DMS79 treated with DMSO at 0.1 percent for 48 hours (cell line): ENCODE measurements at regions not wholly inside any gene's neighbourhood (a gene's known extent, or its start where the extent isn't known, plus 50 kb on each side); places are given as distances from the start of the nearest gene placed in this dataset.
"Not testable (repeated sequence)": the region's sequence is repeated elsewhere in the genome, so short reads cannot be mapped to it uniquely, and the experiment has no call there.

Experiments used
- DNase-seq: peaks from one replicate; lab custom pipeline; 2025; lab: John Stamatoyannopoulos, UW

- DNase-seq: no peak
Measured at GRCh38 chr13:34360702-34361101, 542.8 kb downstream of the RFC3 start.

- DNase-seq: no peak
Measured at GRCh38 chr13:34361560-34361959, 543.6 kb downstream of the RFC3 start.

- no peak for DNase-seq
Measured at GRCh38 chr13:34363266-34363665, 545.3 kb downstream of the RFC3 start.

- no peak for DNase-seq
Measured at GRCh38 chr13:34364633-34365032, 546.7 kb downstream of the RFC3 start.

GRCh38 chr13:34369931-34370330, 552.0 kb downstream of the RFC3 start:
- no peak for DNase-seq

- DNase-seq: no peak
Measured at GRCh38 chr13:34371108-34371507, 553.2 kb downstream of the RFC3 start.

GRCh38 chr13:34371645-34372395, 553.9 kb downstream of the RFC3 start:
- DNase-seq: no peak

GRCh38 chr13:34372581-34372980, 554.6 kb downstream of the RFC3 start:
- no peak for DNase-seq

- DNase-seq: no peak
Measured at GRCh38 chr13:34376483-34376882, 558.5 kb downstream of the RFC3 start.

GRCh38 chr13:34381228-34381627, 560.8 kb upstream of the NBEA start:
- no peak for DNase-seq

- DNase-seq: no peak
Measured at GRCh38 chr13:34383728-34384127, 558.3 kb upstream of the NBEA start.

GRCh38 chr13:34386229-34386628, 555.8 kb upstream of the NBEA start:
- not testable (repeated sequence) for DNase-seq

- DNase-seq: no peak
Measured at GRCh38 chr13:34391076-34391475, 551.0 kb upstream of the NBEA start.

GRCh38 chr13:34401696-34402095, 540.4 kb upstream of the NBEA start:
- no peak for DNase-seq

- DNase-seq: no peak
Measured at GRCh38 chr13:34405410-34406181, 536.5 kb upstream of the NBEA start.

GRCh38 chr13:34408640-34409039, 533.4 kb upstream of the NBEA start:
- no peak for DNase-seq

GRCh38 chr13:34409496-34410182, 532.4 kb upstream of the NBEA start:
- no peak for DNase-seq

- no peak for DNase-seq
Measured at GRCh38 chr13:34410678-34411077, 531.4 kb upstream of the NBEA start.

- DNase-seq: no peak
Measured at GRCh38 chr13:34411177-34411576, 530.9 kb upstream of the NBEA start.

- no peak for DNase-seq
Measured at GRCh38 chr13:34411894-34412293, 530.2 kb upstream of the NBEA start.

GRCh38 chr13:34412295-34412694, 529.8 kb upstream of the NBEA start:
- no peak for DNase-seq

GRCh38 chr13:34412817-34413375, 529.2 kb upstream of the NBEA start:
- no peak for DNase-seq
